Tibial nerve (tissue), 4 donors: ENCODE measurements at regions not wholly inside any gene's neighbourhood (a gene's known extent, or its start where the extent isn't known, plus 50 kb on each side); places are given as distances from the start of the nearest gene placed in this dataset.

Source experiments
- DNase-seq, 2 donors: peaks; one replicate each; pipeline ENCODE4 v3.0.0-alpha.2; 2019; ENCODE audit warnings: low spot score in 2 of 2
- H3K27ac ChIP-seq, 4 donors: fragments of 200-600 bp; sonication (generic) in 3 of 4; one replicate each; pipeline ENCODE4 v1.5.1; 2017 to 2019; ENCODE audit warnings: mild to moderate bottlenecking in 1 of 4
- H3K27me3 ChIP-seq, 2 donors: fragments of 200-600 bp; sonication (generic) in 1 of 2; one replicate each; pipeline versions ENCODE4 v1.5.1 to v1.6.0; 2017 to 2019
- H3K36me3 ChIP-seq, 3 donors: fragments of 200-600 bp; sonication (generic); one replicate each; pipeline ENCODE4 v1.5.1; 2018 to 2019
- H3K4me1 ChIP-seq, 4 donors: fragments of 200-600 bp; sonication (generic) in 3 of 4; one replicate each; pipeline ENCODE4 v1.5.1; 2017 to 2019
- H3K4me3 ChIP-seq, 4 donors: fragments of 200-600 bp; sonication (generic) in 3 of 4; one replicate each; pipeline ENCODE4 v1.5.1; 2017 to 2019; ENCODE audit warnings: mild to moderate bottlenecking in 1 of 4, moderate library complexity in 1 of 4
- H3K9me3 ChIP-seq, 4 donors: fragments of 200-600 bp; sonication (generic) in 3 of 4; one replicate each; pipeline ENCODE4 v1.5.1; 2017 to 2019
- CTCF ChIP-seq, 5 experiments: fragments of 200-600 bp in 3 of 5; fragments of 450-650 bp in 2 of 5; sonication (generic) in 3 of 5; IDR thresholded peaks; one replicate each; pipeline ENCODE4 v1.5.1; 2016 to 2019; ENCODE audit warnings: antibody characterized with exemption in 5 of 5, mild to moderate bottlenecking in 3 of 5, moderate library complexity in 2 of 5
- EP300 ChIP-seq, 2 donors: sonication (generic); formaldehyde crosslinking; IDR thresholded peaks; one replicate each; pipeline ENCODE4 v1.6.1; 2017; ENCODE audit warnings: antibody characterized with exemption in 2 of 2, mild to moderate bottlenecking in 1 of 2
- POLR2A ChIP-seq, 2 donors: fragments of 450-650 bp; IDR thresholded peaks; one replicate each; pipeline ENCODE4 v1.6.1; 2017; ENCODE audit warnings: antibody characterized with exemption in 2 of 2, mild to moderate bottlenecking in 2 of 2, moderate library complexity in 2 of 2
- WGBS, 2 donors: methylation state at CpG; one replicate each; pipeline ENCODE4 v1.1.5; 2018; 5-methylcytosine and 5-hydroxymethylcytosine counted together

- H3K27ac ChIP-seq: no peak overlapping the region
- no peaks in the 10 kb centered on the region for H3K36me3 ChIP-seq
- peak; percentile 21 to 50 for DNase-seq
- no peak overlapping the region for H3K4me3 ChIP-seq
- no peak for TF ChIP-seq CTCF (IDR thresholded peaks at IDR 0.05)
- no peak for TF ChIP-seq EP300 (IDR thresholded peaks at IDR 0.05)
- no peak for TF ChIP-seq POLR2A (IDR thresholded peaks at IDR 0.05)
- H3K4me1 ChIP-seq: no peaks in the 10 kb centered on the region
- H3K9me3 ChIP-seq: no peaks in the 10 kb centered on the region
- H3K27me3 ChIP-seq: no peaks in the 10 kb centered on the region
- WGBS, 2 donors: 26 to 30% methylated on average over 5 of the region's 5 CpGs
These were observed 181.2 kb downstream of the WNT5A start for GRCh38 chr3:55305696-55306485.

- Histone ChIP-seq H3K4me3 (no peak overlapping the region), H3K9me3 (no peaks in the 10 kb centered on the region), H3K27me3 (no peaks in the 10 kb centered on the region), H3K4me1 (no peaks in the 10 kb centered on the region), H3K36me3 (no peaks in the 10 kb centered on the region), H3K27ac (no peak overlapping the region)
- TF ChIP-seq EP300 (IDR thresholded peaks at IDR 0.05) (no peak), CTCF (IDR thresholded peaks at IDR 0.05) (no peak), POLR2A (IDR thresholded peaks at IDR 0.05) (no peak)
- no peak for DNase-seq
These were observed 186.4 kb downstream of the WNT5A start for GRCh38 chr3:55300701-55301100.

GRCh38 chr3:55297706-55298105, 189.4 kb downstream of the WNT5A start:
- H3K27me3 ChIP-seq: no peaks in the 10 kb centered on the region
- H3K36me3 ChIP-seq: no peaks in the 10 kb centered on the region
- H3K27ac ChIP-seq: no peak overlapping the region
- no peaks in the 10 kb centered on the region for H3K4me1 ChIP-seq
- H3K4me3 ChIP-seq: no peak overlapping the region
- TF ChIP-seq POLR2A (IDR thresholded peaks at IDR 0.05): no peak
- TF ChIP-seq CTCF (IDR thresholded peaks at IDR 0.05): no peak
- TF ChIP-seq EP300 (IDR thresholded peaks at IDR 0.05): no peak
- H3K9me3 ChIP-seq: no peaks in the 10 kb centered on the region
- 66 to 67% methylated on average over 5 of the region's 5 CpGs for WGBS, 2 donors
- no peak for DNase-seq

- TF ChIP-seq EP300 (IDR thresholded peaks at IDR 0.05) (no peak), POLR2A (IDR thresholded peaks at IDR 0.05) (no peak), CTCF (IDR thresholded peaks at IDR 0.05) (no peak)
- 85 to 86% methylated on average over 2 of the region's 2 CpGs for WGBS, 2 donors
- Histone ChIP-seq H3K4me1 (no peaks in the 10 kb centered on the region), H3K4me3 (no peak overlapping the region), H3K27ac (no peak overlapping the region), H3K36me3 (no peaks in the 10 kb centered on the region), H3K9me3 (no peaks in the 10 kb centered on the region), H3K27me3 (no peaks in the 10 kb centered on the region)
- no peak for DNase-seq
These were observed 189.9 kb downstream of the WNT5A start for GRCh38 chr3:55297245-55297644.

- H3K36me3 ChIP-seq: no peaks in the 10 kb centered on the region
- no peak overlapping the region for H3K27ac ChIP-seq
- WGBS, 2 donors: 68 to 85% methylated on average over 1 of the region's 1 CpG
- no peaks in the 10 kb centered on the region for H3K4me1 ChIP-seq
- TF ChIP-seq CTCF (IDR thresholded peaks at IDR 0.05) (no peak), EP300 (IDR thresholded peaks at IDR 0.05) (no peak), POLR2A (IDR thresholded peaks at IDR 0.05) (no peak)
- DNase-seq: no peak
- H3K4me3 ChIP-seq: no peak overlapping the region
- H3K27me3 ChIP-seq: no peaks in the 10 kb centered on the region
- H3K9me3 ChIP-seq: no peaks in the 10 kb centered on the region
These were observed 190.3 kb downstream of the WNT5A start for GRCh38 chr3:55296791-55297190.
